ENCODE measurements at regions not wholly inside any gene's neighbourhood (a gene's known extent, or its start where the extent isn't known, plus 50 kb on each side); places are given as distances from the start of the nearest gene placed in this dataset.

- no peak for TF ChIP-seq EP300 (IDR thresholded peaks at IDR 0.05; ENCODE audit: low read length)
- TF ChIP-seq HDGF (IDR thresholded peaks at IDR 0.05) = no peak
- no peak for TF ChIP-seq ZBTB8A (IDR thresholded peaks at IDR 0.05; ENCODE audit: partially characterized antibody)
- TF ChIP-seq STAT5B (CRISPR knock-in tag; IDR thresholded peaks at IDR 0.05) = no peak
- TF ChIP-seq EZH2 (IDR thresholded peaks at IDR 0.05; ENCODE audit: borderline replicate concordance, low read depth, low read length) = no peak
- TF ChIP-seq ATF1 (CRISPR knock-in tag; IDR thresholded peaks at IDR 0.05) = no peak
- TF ChIP-seq ATF1 (tag; IDR thresholded peaks at IDR 0.05) = no peak
- no peak for TF ChIP-seq EP400 (IDR thresholded peaks at IDR 0.05)
- no peak for TF ChIP-seq CC2D1A (IDR thresholded peaks at IDR 0.05)
- no peak for TF ChIP-seq BRF1 (IDR thresholded peaks at IDR 0.05; ENCODE audit: borderline replicate concordance, extremely low read depth, insufficient read length)
- TF ChIP-seq BACH1 (tag; IDR thresholded peaks at IDR 0.05) = no peak
- TF ChIP-seq ZNF121 (CRISPR knock-in tag; conservative IDR thresholded peaks at IDR 0.05) = no peak
- TF ChIP-seq POLR2A (conservative IDR thresholded peaks at IDR 0.05) = no peak
Observed at GRCh38 chr13:21902709-21903098, 231.8 kb downstream of the FGF9 start.
